Gastroesophageal sphincter (tissue), 4 donors: ENCODE measurements at regions not wholly inside any gene's neighbourhood (a gene's known extent, or its start where the extent isn't known, plus 50 kb on each side); places are given as distances from the start of the nearest gene placed in this dataset.

Experiments used
- ATAC-seq: fragments of 150-250 bp; one replicate; pipeline ENCODE4 v1.9.1; 2016; ENCODE audit warnings: mild to moderate bottlenecking, moderate library complexity
- H3K27ac ChIP-seq, 4 donors: fragments of 200-600 bp; sonication (generic) in 3 of 4; 1 replicate in 3 of 4; 2 replicates in 1 of 4; pipeline ENCODE4 v1.5.1; 2016 to 2019
- H3K27me3 ChIP-seq: fragments of 200-600 bp; sonication (generic); one replicate; pipeline ENCODE4 v1.5.1; 2019
- H3K36me3 ChIP-seq, 2 donors: fragments of 200-600 bp; sonication (generic); one replicate each; pipeline ENCODE4 v1.5.1; 2019; ENCODE audit warnings: control low read depth in 1 of 2
- H3K4me1 ChIP-seq, 3 donors: fragments of 200-600 bp; sonication (generic); 1 replicate in 2 of 3; 2 replicates in 1 of 3; pipeline ENCODE4 v1.5.1; 2016 to 2019; ENCODE audit warnings: control low read depth in 2 of 3
- H3K4me3 ChIP-seq, 2 donors: fragments of 200-600 bp; sonication (generic); one replicate each; pipeline ENCODE4 v1.5.1; 2019; ENCODE audit warnings: mild to moderate bottlenecking in 1 of 2, moderate library complexity in 1 of 2
- H3K9me3 ChIP-seq, 3 donors: fragments of 200-600 bp; sonication (generic); one replicate each; pipeline ENCODE4 v1.5.1; 2017 to 2019; ENCODE audit warnings: control low read depth in 2 of 3
- CTCF ChIP-seq, 4 experiments: fragments of 200-600 bp in 2 of 4; fragments of 450-650 bp in 2 of 4; sonication (generic) in 1 of 4; IDR thresholded peaks; one replicate each; pipeline ENCODE4 v1.5.1; 2017 to 2019; ENCODE audit warnings: antibody characterized with exemption in 4 of 4, mild to moderate bottlenecking in 2 of 4, moderate library complexity in 2 of 4
- EP300 ChIP-seq: sonication (generic); formaldehyde crosslinking; IDR thresholded peaks from one replicate; pipeline ENCODE4 v1.6.1; 2017; ENCODE audit warnings: antibody characterized with exemption, mild to moderate bottlenecking
- POLR2A ChIP-seq, 2 donors: fragments of 450-650 bp; IDR thresholded peaks; one replicate each; pipeline ENCODE4 v1.6.1; 2017; ENCODE audit warnings: antibody characterized with exemption in 2 of 2, mild to moderate bottlenecking in 2 of 2, moderate library complexity in 1 of 2
- POLR2AphosphoS5 ChIP-seq: sonication (generic); formaldehyde crosslinking; IDR thresholded peaks from one replicate; pipeline ENCODE4 v1.6.1; 2017; ENCODE audit warnings: antibody characterized with exemption
- WGBS, 2 donors: methylation state at CpG; one replicate each; pipeline ENCODE4 v1.1.5; 2018; ENCODE audit warnings: low coverage in 1 of 2; 5-methylcytosine and 5-hydroxymethylcytosine counted together

- no peaks in the 10 kb centered on the region for H3K4me1 ChIP-seq
- H3K4me3 ChIP-seq, result no peak overlapping the region
- H3K9me3 ChIP-seq, result no peaks in the 10 kb centered on the region
- WGBS, 2 donors, result 100% methylated on average over 2 of the region's 23 CpGs
- no peak overlapping the region for H3K27ac ChIP-seq
- peaks cover 5% of the 10 kb centered on the region for H3K27me3 ChIP-seq
- no peak for ATAC-seq
- no peaks in the 10 kb centered on the region for H3K36me3 ChIP-seq
- TF ChIP-seq CTCF (IDR thresholded peaks at IDR 0.05) (no peak), POLR2A (IDR thresholded peaks at IDR 0.05) (no peak), POLR2AphosphoS5 (no peak), EP300 (no peak)
Observed at GRCh38 chr6:71585472-71585871, 296.9 kb downstream of the OGFRL1 start.

- H3K4me3 ChIP-seq, result no peak overlapping the region
- H3K9me3 ChIP-seq, result no peaks in the 10 kb centered on the region
- no peaks in the 10 kb centered on the region for H3K36me3 ChIP-seq
- no peak for ATAC-seq
- H3K4me1 ChIP-seq, result no peaks in the 10 kb centered on the region
- TF ChIP-seq EP300 (no peak), CTCF (IDR thresholded peaks at IDR 0.05) (no peak), POLR2AphosphoS5 (no peak), POLR2A (IDR thresholded peaks at IDR 0.05) (no peak)
- 61 to 63% methylated on average over 3 to 6 of the region's 28 CpGs for WGBS, 2 donors
- H3K27ac ChIP-seq, result no peak overlapping the region
- H3K27me3 ChIP-seq, result peaks cover 5% of the 10 kb centered on the region
Observed at GRCh38 chr6:71588490-71588889, 297.9 kb upstream of the RIMS1 start.

- H3K27ac ChIP-seq, result no peak overlapping the region
- no peak for ATAC-seq
- peaks cover 5% of the 10 kb centered on the region for H3K27me3 ChIP-seq
- no peaks in the 10 kb centered on the region for H3K9me3 ChIP-seq
- no peaks in the 10 kb centered on the region for H3K4me1 ChIP-seq
- no peak for TF ChIP-seq EP300
- TF ChIP-seq CTCF (IDR thresholded peaks at IDR 0.05), result no peak
- TF ChIP-seq POLR2AphosphoS5, result no peak
- TF ChIP-seq POLR2A (IDR thresholded peaks at IDR 0.05), result no peak
- no peaks in the 10 kb centered on the region for H3K36me3 ChIP-seq
- 88 to 95% methylated on average over 5 of the region's 5 CpGs for WGBS, 2 donors
- no peak overlapping the region for H3K4me3 ChIP-seq
Observed at GRCh38 chr6:71589254-71589653, 297.1 kb upstream of the RIMS1 start.

- ATAC-seq, result no peak
- Histone ChIP-seq H3K4me3 (no peak overlapping the region), H3K36me3 (no peaks in the 10 kb centered on the region), H3K27me3 (peaks cover 5% of the 10 kb centered on the region), H3K9me3 (no peaks in the 10 kb centered on the region), H3K4me1 (no peaks in the 10 kb centered on the region), H3K27ac (no peak overlapping the region)
- TF ChIP-seq POLR2A (IDR thresholded peaks at IDR 0.05) (no peak), POLR2AphosphoS5 (no peak), EP300 (no peak), CTCF (IDR thresholded peaks at IDR 0.05) (no peak)
Observed at GRCh38 chr6:71592643-71593042, 293.7 kb upstream of the RIMS1 start.

GRCh38 chr6:71599359-71599758 lies 287.0 kb upstream of the RIMS1 start:
- Histone ChIP-seq H3K27ac (no peak overlapping the region), H3K4me3 (no peak overlapping the region), H3K36me3 (no peaks in the 10 kb centered on the region), H3K9me3 (no peaks in the 10 kb centered on the region), H3K27me3 (no peaks in the 10 kb centered on the region), H3K4me1 (no peaks in the 10 kb centered on the region)
- TF ChIP-seq POLR2A (IDR thresholded peaks at IDR 0.05), result no peak
- no peak for TF ChIP-seq EP300
- TF ChIP-seq CTCF (IDR thresholded peaks at IDR 0.05), result no peak
- no peak for TF ChIP-seq POLR2AphosphoS5
- ATAC-seq, result no peak
